Keratinocyte (primary cell): ENCODE measurements at regions not wholly inside any gene's neighbourhood (a gene's known extent, or its start where the extent isn't known, plus 50 kb on each side); places are given as distances from the start of the nearest gene placed in this dataset.

Source experiments
- DNase-seq: peaks from one replicate; pipeline ENCODE4 v3.0.0-alpha.2; 2011; ENCODE audit warnings: low read depth, missing footprints, low spot score
- FAIRE-seq: peaks from 2 replicates; lab custom pipeline; 2011; peaks lifted over from hg19 to GRCh38; lab: Jason Lieb, UNC
- H2AFZ ChIP-seq: 2 replicates; pipeline ENCODE4 v1.6.0; 2012; ENCODE audit warnings: low read length, control low read depth, inconsistent platforms; ENCODE audit not compliant: control insufficient read depth
- H3K27ac ChIP-seq: 2 replicates; pipeline ENCODE4 v1.5.1; 2011; ENCODE audit warnings: low read length; ENCODE audit not compliant: control insufficient read depth, insufficient read depth
- H3K27me3 ChIP-seq: 3 replicates; pipeline ENCODE4 v1.6.0; 2011; ENCODE audit warnings: low read length; ENCODE audit not compliant: control insufficient read depth, insufficient read depth; ENCODE audit errors: extremely low read depth
- H3K36me3 ChIP-seq, 2 experiments: 2 replicates in 1 of 2; 3 replicates in 1 of 2; pipeline ENCODE4 v1.5.1; 2011; ENCODE audit warnings: low read length in 2 of 2, mild to moderate bottlenecking in 1 of 2; ENCODE audit not compliant: control insufficient read depth in 2 of 2, insufficient read depth in 2 of 2; ENCODE audit errors: extremely low read depth in 1 of 2
- H3K4me1 ChIP-seq: 3 replicates; pipeline ENCODE4 v1.5.1; 2011; ENCODE audit warnings: low read length; ENCODE audit not compliant: control insufficient read depth, insufficient read depth; ENCODE audit errors: extremely low read depth
- H3K4me2 ChIP-seq: 3 replicates; pipeline ENCODE4 v1.6.0; 2011; ENCODE audit warnings: low read depth, low read length; ENCODE audit not compliant: control insufficient read depth, insufficient read depth; ENCODE audit errors: extremely low read depth
- H3K4me3 ChIP-seq, 3 experiments: fragments of 200-600 bp in 1 of 3; sonication (generic) in 1 of 3; 2 replicates in 2 of 3; 3 replicates in 1 of 3; pipeline ENCODE4 v1.5.1; 2011 to 2016; ENCODE audit warnings: low read length in 3 of 3, mild to moderate bottlenecking in 3 of 3, control low read depth in 2 of 3, inconsistent platforms in 1 of 3, low read depth in 1 of 3, mixed read lengths in 1 of 3, mixed run types in 1 of 3, moderate library complexity in 1 of 3; ENCODE audit not compliant: control insufficient read depth in 2 of 3, insufficient read depth in 2 of 3; ENCODE audit errors: extremely low read depth in 1 of 3
- H3K79me2 ChIP-seq: 2 replicates; pipeline ENCODE4 v1.6.0; 2012; ENCODE audit warnings: low read length; ENCODE audit not compliant: control insufficient read depth, insufficient read depth
- H3K9ac ChIP-seq: 3 replicates; pipeline ENCODE4 v1.6.0; 2011; ENCODE audit warnings: low read length; ENCODE audit not compliant: control insufficient read depth, insufficient read depth; ENCODE audit errors: extremely low read depth
- H3K9me1 ChIP-seq: 3 replicates; pipeline ENCODE4 v1.6.0; 2011; ENCODE audit warnings: low read length; ENCODE audit not compliant: control insufficient read depth, insufficient read depth; ENCODE audit errors: extremely low read depth
- H3K9me3 ChIP-seq: 2 replicates; pipeline ENCODE4 v1.5.1; 2012; ENCODE audit warnings: low read depth, low read length; ENCODE audit not compliant: control insufficient read depth
- H4K20me1 ChIP-seq: 3 replicates; pipeline ENCODE4 v1.6.0; 2011; ENCODE audit warnings: low read length; ENCODE audit not compliant: control insufficient read depth, insufficient read depth; ENCODE audit errors: extremely low read depth
- CTCF ChIP-seq, 3 experiments: IDR thresholded peaks in 1 of 3; conservative IDR thresholded peaks in 1 of 3; optimal IDR thresholded peaks in 1 of 3; 2 replicates in 2 of 3; 3 replicates in 1 of 3; pipeline versions ENCODE3 to v1.5.1; 2011; ENCODE audit warnings: low read length in 3 of 3, mild to moderate bottlenecking in 3 of 3, moderate library complexity in 2 of 3, control low read depth in 1 of 3, inconsistent platforms in 1 of 3; ENCODE audit not compliant: insufficient read depth in 2 of 3; ENCODE audit errors: extremely low read depth in 1 of 3
- EZH2 ChIP-seq: IDR thresholded peaks from one replicate; pipeline ENCODE4 v1.6.1; 2012; ENCODE audit warnings: inconsistent platforms, mild to moderate bottlenecking, low read length, moderate library complexity
- dilution Hi-C: fragments of 300-500 bp; cut with MboI; formaldehyde crosslinking; loops from one replicate; pipeline ENCODE4 v1.7.0; 2020; ENCODE audit warnings: low sequenced_read_pairs; ENCODE audit not compliant: extremely low pct_ligation_motif_present

GRCh38 chr10:65754112-65754511 lies 1171.7 kb upstream of the LRRTM3 start:
- no peak for TF ChIP-seq EZH2
- TF ChIP-seq CTCF (optimal IDR thresholded peaks at IDR 0.05 in 1 of 3, IDR thresholded peaks at IDR 0.05 in 1 of 3, conservative IDR thresholded peaks at IDR 0.05 in 1 of 3; ENCODE audit: extremely low read depth in 1 of 3, insufficient read depth in 2 of 3, low read length in 3 of 3): no peak
- Histone ChIP-seq H3K9me1 (no peaks in the 10 kb centered on the region), H3K9me3 (no peaks in the 10 kb centered on the region), H3K4me2 (no peak overlapping the region), H2AFZ (no peak overlapping the region), H3K27ac (no peak overlapping the region), H3K79me2 (no peaks in the 10 kb centered on the region), H3K27me3 (no peaks in the 10 kb centered on the region), H3K4me1 (peaks cover 28% of the 10 kb centered on the region), H4K20me1 (no peaks in the 10 kb centered on the region), H3K36me3 (no peaks in the 10 kb centered on the region), H3K9ac (no peak overlapping the region), H3K4me3 (no peak overlapping the region)
- FAIRE-seq (no peak), DNase-seq (no peak)
- dilution Hi-C loops: no loop called here

- no peak overlapping the region for H3K27ac ChIP-seq
- H2AFZ ChIP-seq: no peak overlapping the region
- no peaks in the 10 kb centered on the region for H3K9me1 ChIP-seq
- H3K79me2 ChIP-seq: no peaks in the 10 kb centered on the region
- no peaks in the 10 kb centered on the region for H3K27me3 ChIP-seq
- H4K20me1 ChIP-seq: no peaks in the 10 kb centered on the region
- no peak for DNase-seq
- FAIRE-seq: no peak
- no peaks in the 10 kb centered on the region for H3K36me3 ChIP-seq
- no peak overlapping the region for H3K4me3 ChIP-seq
- H3K4me1 ChIP-seq: no peaks in the 10 kb centered on the region
- no peak overlapping the region for H3K4me2 ChIP-seq
- dilution Hi-C loops: no loop called here
- no peak overlapping the region for H3K9ac ChIP-seq
- TF ChIP-seq EZH2 (no peak), CTCF (optimal IDR thresholded peaks at IDR 0.05 in 1 of 3, IDR thresholded peaks at IDR 0.05 in 1 of 3, conservative IDR thresholded peaks at IDR 0.05 in 1 of 3; ENCODE audit: extremely low read depth in 1 of 3, insufficient read depth in 2 of 3, low read length in 3 of 3) (no peak)
- H3K9me3 ChIP-seq: no peaks in the 10 kb centered on the region
These were observed 1163.5 kb upstream of the LRRTM3 start for GRCh38 chr10:65762311-65762710.
